Keratinocyte (primary cell): ENCODE measurements at regions not wholly inside any gene's neighbourhood (a gene's known extent, or its start where the extent isn't known, plus 50 kb on each side); places are given as distances from the start of the nearest gene placed in this dataset.

ENCODE experiments used
- CTCF ChIP-seq, 3 experiments: IDR thresholded peaks in 1 of 3; conservative IDR thresholded peaks in 1 of 3; optimal IDR thresholded peaks in 1 of 3; 2 replicates in 2 of 3; 3 replicates in 1 of 3; pipeline versions ENCODE3 to v1.5.1; 2011; ENCODE audit warnings: low read length in 3 of 3, mild to moderate bottlenecking in 3 of 3, moderate library complexity in 2 of 3, control low read depth in 1 of 3, inconsistent platforms in 1 of 3; ENCODE audit not compliant: insufficient read depth in 2 of 3; ENCODE audit errors: extremely low read depth in 1 of 3
- EZH2 ChIP-seq: IDR thresholded peaks from one replicate; pipeline ENCODE4 v1.6.1; 2012; ENCODE audit warnings: inconsistent platforms, mild to moderate bottlenecking, low read length, moderate library complexity

GRCh38 chr9:82651474-82651873 is 411.5 kb downstream of the RASEF start:
- TF ChIP-seq CTCF (optimal IDR thresholded peaks at IDR 0.05 in 1 of 3, IDR thresholded peaks at IDR 0.05 in 1 of 3, conservative IDR thresholded peaks at IDR 0.05 in 1 of 3; ENCODE audit: extremely low read depth in 1 of 3, insufficient read depth in 2 of 3, low read length in 3 of 3) (no peak), EZH2 (no peak)
